Astrocyte of the spinal cord (primary cell): ENCODE measurements at regions not wholly inside any gene's neighbourhood (a gene's known extent, or its start where the extent isn't known, plus 50 kb on each side); places are given as distances from the start of the nearest gene placed in this dataset.
A peak's percentile ranks its signal among the peaks of the same experiment; 100 is the strongest.

Experiments
- DNase-seq: peaks from one replicate; pipeline ENCODE4 v3.0.0; 2011; ENCODE audit warnings: low read depth, low spot score
- H3K4me3 ChIP-seq: 2 replicates; pipeline ENCODE4 v1.5.1; 2011; ENCODE audit warnings: low read depth, mild to moderate bottlenecking, low read length, moderate library complexity
- in situ Hi-C: cut with HindIII; loops from 2 replicates; pipeline ENCODE4 v1.10.0; 2017; ENCODE audit warnings: low sequenced_read_pairs
- TF ChIP-seq, protein P1 (sequence below): IDR thresholded peaks from 2 replicates; pipeline ENCODE4 v1.5.1; 2012; ENCODE audit warnings: low read depth, mild to moderate bottlenecking, low read length, inconsistent platforms

DNA sequence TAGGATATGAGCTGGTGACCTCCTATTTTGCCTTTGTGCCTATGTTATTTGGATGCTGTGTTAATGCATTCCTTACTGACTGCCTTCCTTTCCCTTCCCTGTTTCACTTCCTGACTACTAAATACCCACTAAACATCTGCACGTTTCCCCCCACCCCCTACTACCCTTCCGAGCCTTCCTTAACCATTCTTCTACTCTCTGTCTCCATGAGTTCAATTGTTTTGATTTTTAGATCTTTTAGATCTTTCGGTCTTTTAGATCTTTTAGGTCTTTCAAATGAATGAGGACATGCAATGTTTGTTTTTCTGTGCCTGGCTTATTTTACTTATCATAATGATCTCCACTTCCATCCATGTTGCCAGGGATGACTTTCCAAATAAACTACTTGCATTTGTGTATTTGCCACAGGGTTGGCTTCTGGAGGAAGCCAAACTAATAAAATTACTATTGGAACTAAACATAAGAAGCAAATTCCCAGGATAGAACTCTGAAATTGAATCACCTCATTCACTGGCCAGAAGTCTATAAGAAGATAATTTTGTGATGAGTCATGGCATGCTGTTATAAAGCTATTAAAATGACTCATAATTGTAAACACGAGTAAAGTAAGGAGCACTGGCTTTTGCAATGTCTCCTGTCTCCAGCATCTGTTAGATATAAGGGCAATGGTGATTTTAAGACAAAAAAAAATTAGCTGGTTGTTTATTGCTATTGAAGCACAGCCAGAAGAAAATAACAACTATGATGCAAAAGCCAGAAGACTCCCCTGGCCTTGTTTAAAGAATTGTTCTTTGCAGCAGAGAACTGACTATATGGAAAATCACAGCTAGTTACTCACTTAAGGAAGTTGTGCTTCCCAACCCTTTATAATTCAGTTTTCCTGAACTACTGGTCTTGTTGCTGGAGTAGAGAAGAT is 586.3 kb downstream of the LRFN5 start:
- TF ChIP-seq, protein P1, sequence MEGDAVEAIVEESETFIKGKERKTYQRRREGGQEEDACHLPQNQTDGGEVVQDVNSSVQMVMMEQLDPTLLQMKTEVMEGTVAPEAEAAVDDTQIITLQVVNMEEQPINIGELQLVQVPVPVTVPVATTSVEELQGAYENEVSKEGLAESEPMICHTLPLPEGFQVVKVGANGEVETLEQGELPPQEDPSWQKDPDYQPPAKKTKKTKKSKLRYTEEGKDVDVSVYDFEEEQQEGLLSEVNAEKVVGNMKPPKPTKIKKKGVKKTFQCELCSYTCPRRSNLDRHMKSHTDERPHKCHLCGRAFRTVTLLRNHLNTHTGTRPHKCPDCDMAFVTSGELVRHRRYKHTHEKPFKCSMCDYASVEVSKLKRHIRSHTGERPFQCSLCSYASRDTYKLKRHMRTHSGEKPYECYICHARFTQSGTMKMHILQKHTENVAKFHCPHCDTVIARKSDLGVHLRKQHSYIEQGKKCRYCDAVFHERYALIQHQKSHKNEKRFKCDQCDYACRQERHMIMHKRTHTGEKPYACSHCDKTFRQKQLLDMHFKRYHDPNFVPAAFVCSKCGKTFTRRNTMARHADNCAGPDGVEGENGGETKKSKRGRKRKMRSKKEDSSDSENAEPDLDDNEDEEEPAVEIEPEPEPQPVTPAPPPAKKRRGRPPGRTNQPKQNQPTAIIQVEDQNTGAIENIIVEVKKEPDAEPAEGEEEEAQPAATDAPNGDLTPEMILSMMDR, result no peak
- no peak overlapping the region for H3K4me3 ChIP-seq
- in situ Hi-C loops, result no loop called here
- DNase-seq, result peak; percentile 94

DNA sequence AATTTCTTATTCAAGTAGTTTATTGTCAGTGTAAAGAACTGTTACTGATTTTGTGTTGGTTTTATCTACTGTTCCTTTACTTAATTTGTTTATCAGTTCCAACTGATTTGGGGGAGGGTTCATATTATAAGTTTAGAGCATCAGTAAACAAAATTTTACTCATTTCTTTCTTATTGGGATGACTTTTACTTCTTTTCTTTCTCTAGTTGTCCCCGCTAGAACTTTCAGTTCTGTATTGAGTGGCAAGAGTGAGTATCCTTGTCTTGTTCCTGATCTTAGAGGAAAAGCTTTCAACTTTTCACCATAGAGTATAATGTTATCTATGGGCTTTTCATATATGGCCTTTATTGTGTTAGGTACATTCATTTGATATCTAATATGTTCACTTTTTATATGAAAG is 584.1 kb downstream of the LRFN5 start:
- TF ChIP-seq, protein P1, result no peak
- DNase-seq, result no peak
- in situ Hi-C loops, result no loop called here
- no peak overlapping the region for H3K4me3 ChIP-seq

- DNase-seq, result no peak
- no peak overlapping the region for H3K4me3 ChIP-seq
- TF ChIP-seq, protein P1, result no peak
- in situ Hi-C loops, result no loop called here
Measured at GRCh38 chr14:42187846-42188245, 581.2 kb downstream of the LRFN5 start.

GRCh38 chr14:42185718-42186117 is 579.0 kb downstream of the LRFN5 start:
- no peak for DNase-seq
- in situ Hi-C loops, result no loop called here
- H3K4me3 ChIP-seq, result no peak overlapping the region
- TF ChIP-seq, protein P1, result no peak

- H3K4me3 ChIP-seq, result no peak overlapping the region
- no peak for DNase-seq
- in situ Hi-C loops, result no loop called here
- TF ChIP-seq, protein P1, result no peak
Measured at GRCh38 chr14:42174357-42174756, 567.7 kb downstream of the LRFN5 start.

DNA sequence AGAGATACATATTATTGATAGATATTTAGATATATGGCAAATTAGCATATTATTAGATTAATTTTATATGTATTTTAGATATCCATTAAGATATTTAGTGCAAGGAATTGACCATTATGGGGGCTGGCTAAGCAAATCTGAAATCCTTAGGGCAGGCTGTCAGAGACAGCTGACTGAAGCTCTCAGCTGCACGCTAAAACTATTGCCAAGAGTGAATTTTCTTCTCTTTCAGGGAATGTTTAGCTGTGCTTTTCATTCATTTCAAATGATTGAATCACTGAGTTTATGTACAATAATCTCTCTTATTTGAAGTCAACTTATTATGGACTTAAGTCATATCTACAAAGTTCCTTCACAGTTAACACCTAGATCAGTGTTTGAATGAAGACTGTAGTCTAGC is 566.5 kb downstream of the LRFN5 start:
- in situ Hi-C loops, result no loop called here
- TF ChIP-seq, protein P1, result no peak
- DNase-seq, result no peak
- no peak overlapping the region for H3K4me3 ChIP-seq
